ENCODE measurements at regions not wholly inside any gene's neighbourhood (a gene's known extent, or its start where the extent isn't known, plus 50 kb on each side); places are given as distances from the start of the nearest gene placed in this dataset.

DNA sequence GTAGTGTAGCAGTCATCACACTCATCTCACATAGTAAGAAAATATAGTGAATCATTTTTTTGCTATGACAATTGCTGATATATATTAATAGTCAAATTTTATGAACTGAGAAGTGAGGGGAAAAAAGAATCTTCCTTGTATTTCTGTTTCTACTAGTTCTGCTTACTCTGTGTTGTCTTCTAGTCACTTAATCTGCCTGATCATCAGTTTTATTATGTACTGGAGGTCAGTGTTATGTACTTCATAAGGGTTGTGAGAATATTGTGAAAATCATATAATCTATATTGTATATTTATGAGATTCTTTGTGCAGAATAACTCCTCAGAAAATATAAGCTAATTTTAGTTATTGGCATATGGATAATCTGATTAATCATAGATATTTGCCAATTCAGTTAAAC, 546.9 kb upstream of the RIOK2 start:
- ChIA-PET CTCF (no interaction called here), POLR2A (no interaction called here)
- TF ChIP-seq KLF8 (tag by site-specific recombination; IDR thresholded peaks at IDR 0.05) (no peak), ZFP69B (tag by site-specific recombination; IDR thresholded peaks at IDR 0.05) (no peak), ZNF555 (tag by site-specific recombination; conservative IDR thresholded peaks at IDR 0.05) (no peak), ZNF426 (tag by site-specific recombination; IDR thresholded peaks at IDR 0.05) (no peak), ZSCAN18 (tag by site-specific recombination; IDR thresholded peaks at IDR 0.05) (no peak), ZNF2 (tag by site-specific recombination; IDR thresholded peaks at IDR 0.05) (no peak), ZXDB (tag by site-specific recombination; IDR thresholded peaks at IDR 0.05) (no peak), ZNF366 (tag by site-specific recombination; conservative IDR thresholded peaks at IDR 0.05) (no peak)
- TF ChIP-seq, protein P1, sequence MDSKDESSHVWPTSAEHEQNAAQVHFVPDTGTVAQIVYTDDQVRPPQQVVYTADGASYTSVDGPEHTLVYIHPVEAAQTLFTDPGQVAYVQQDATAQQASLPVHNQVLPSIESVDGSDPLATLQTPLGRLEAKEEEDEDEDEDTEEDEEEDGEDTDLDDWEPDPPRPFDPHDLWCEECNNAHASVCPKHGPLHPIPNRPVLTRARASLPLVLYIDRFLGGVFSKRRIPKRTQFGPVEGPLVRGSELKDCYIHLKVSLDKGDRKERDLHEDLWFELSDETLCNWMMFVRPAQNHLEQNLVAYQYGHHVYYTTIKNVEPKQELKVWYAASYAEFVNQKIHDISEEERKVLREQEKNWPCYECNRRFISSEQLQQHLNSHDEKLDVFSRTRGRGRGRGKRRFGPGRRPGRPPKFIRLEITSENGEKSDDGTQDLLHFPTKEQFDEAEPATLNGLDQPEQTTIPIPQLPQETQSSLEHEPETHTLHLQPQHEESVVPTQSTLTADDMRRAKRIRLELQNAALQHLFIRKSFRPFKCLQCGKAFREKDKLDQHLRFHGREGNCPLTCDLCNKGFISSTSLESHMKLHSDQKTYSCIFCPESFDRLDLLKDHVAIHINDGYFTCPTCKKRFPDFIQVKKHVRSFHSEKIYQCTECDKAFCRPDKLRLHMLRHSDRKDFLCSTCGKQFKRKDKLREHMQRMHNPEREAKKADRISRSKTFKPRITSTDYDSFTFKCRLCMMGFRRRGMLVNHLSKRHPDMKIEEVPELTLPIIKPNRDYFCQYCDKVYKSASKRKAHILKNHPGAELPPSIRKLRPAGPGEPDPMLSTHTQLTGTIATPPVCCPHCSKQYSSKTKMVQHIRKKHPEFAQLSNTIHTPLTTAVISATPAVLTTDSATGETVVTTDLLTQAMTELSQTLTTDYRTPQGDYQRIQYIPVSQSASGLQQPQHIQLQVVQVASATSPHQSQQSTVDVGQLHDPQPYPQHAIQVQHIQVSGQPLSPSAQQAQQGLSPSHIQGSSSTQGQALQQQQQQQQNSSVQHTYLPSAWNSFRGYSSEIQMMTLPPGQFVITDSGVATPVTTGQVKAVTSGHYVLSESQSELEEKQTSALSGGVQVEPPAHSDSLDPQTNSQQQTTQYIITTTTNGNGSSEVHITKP (tag by site-specific recombination; IDR thresholded peaks at IDR 0.05): no peak
- TF ChIP-seq, protein P2, sequence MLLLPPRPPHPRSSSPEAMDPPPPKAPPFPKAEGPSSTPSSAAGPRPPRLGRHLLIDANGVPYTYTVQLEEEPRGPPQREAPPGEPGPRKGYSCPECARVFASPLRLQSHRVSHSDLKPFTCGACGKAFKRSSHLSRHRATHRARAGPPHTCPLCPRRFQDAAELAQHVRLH (tag by site-specific recombination; IDR thresholded peaks at IDR 0.05): no peak

DNA sequence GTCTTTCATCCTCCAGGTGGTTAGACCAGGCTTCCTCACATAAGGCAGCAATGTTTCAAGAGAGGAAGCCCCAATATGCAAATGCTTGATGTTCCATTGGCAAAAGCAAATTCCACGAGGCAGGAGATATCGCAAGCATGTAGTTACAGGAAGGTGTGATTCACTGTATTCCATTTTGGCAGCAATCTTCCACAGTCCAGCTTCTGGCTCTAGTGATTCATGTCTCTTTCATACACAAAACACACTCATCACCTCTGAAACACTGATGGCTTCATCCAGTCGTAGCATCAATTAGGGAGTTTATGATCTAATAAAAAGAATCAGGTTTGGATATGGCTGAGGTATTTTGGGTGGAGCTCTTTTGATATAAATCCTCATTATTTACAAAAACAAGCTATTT, 552.2 kb upstream of the RIOK2 start:
- Histone ChIP-seq H3K36me3 (ENCODE audit: control insufficient read depth in 2 of 2, insufficient read depth in 1 of 2, low read length in 2 of 2) (no peaks in the 10 kb centered on the region), H3K9me3 (ENCODE audit: control insufficient read depth, insufficient read depth, low read depth, low read length) (no peaks in the 10 kb centered on the region), H3K4me1 (ENCODE audit: control insufficient read depth, insufficient read depth, low read length) (no peaks in the 10 kb centered on the region), H3K27ac (ENCODE audit: extremely low read depth, low read depth, low read length) (no peak overlapping the region), H3K4me3 (ENCODE audit: low read depth, low read length) (no peak overlapping the region)
- POLR2A ChIA-PET: no interaction called here
- CTCF ChIA-PET: no interaction called here
- TF ChIP-seq PRDM1 (tag by site-specific recombination; IDR thresholded peaks at IDR 0.05) (no peak), ZNF23 (tag by site-specific recombination; IDR thresholded peaks at IDR 0.05; ENCODE audit: borderline replicate concordance) (no peak), ZFP37 (tag by site-specific recombination; IDR thresholded peaks at IDR 0.05) (no peak), ZNF747 (tag by site-specific recombination; IDR thresholded peaks at IDR 0.05) (no peak), ZNF677 (tag by site-specific recombination; IDR thresholded peaks at IDR 0.05) (no peak), ZNF549 (tag by site-specific recombination; IDR thresholded peaks at IDR 0.05) (no peak), ZNF433 (tag by site-specific recombination; IDR thresholded peaks at IDR 0.05; ENCODE audit: low read depth) (no peak), SP7 (tag by site-specific recombination; IDR thresholded peaks at IDR 0.05) (no peak)
- TF ChIP-seq, protein P3, sequence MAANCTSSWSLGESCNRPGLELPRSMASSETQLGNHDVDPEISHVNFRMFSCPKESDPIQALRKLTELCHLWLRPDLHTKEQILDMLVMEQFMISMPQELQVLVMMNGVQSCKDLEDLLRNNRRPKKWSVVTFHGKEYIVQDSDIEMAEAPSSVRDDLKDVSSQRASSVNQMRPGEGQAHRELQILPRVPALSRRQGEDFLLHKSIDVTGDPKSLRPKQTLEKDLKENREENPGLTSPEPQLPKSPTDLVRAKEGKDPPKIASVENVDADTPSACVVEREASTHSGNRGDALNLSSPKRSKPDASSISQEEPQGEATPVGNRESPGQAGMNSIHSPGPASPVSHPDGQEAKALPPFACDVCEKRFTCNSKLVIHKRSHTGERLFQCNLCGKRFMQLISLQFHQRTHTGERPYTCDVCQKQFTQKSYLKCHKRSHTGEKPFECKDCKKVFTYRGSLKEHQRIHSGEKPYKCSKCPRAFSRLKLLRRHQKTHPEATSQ (tag by site-specific recombination; IDR thresholded peaks at IDR 0.05): no peak

More for the DNA sequence above, 546.9 kb upstream of the RIOK2 start:
- Histone ChIP-seq H3K36me3 (ENCODE audit: control insufficient read depth in 2 of 2, insufficient read depth in 1 of 2, low read length in 2 of 2) (no peaks in the 10 kb centered on the region), H3K4me1 (ENCODE audit: control insufficient read depth, insufficient read depth, low read length) (no peaks in the 10 kb centered on the region), H3K4me3 (ENCODE audit: low read depth, low read length) (no peak overlapping the region), H3K9me3 (ENCODE audit: control insufficient read depth, insufficient read depth, low read depth, low read length) (no peaks in the 10 kb centered on the region), H3K27ac (ENCODE audit: extremely low read depth, low read depth, low read length) (no peak overlapping the region)
